ENCODE measurements at regions not wholly inside any gene's neighbourhood (a gene's known extent, or its start where the extent isn't known, plus 50 kb on each side); places are given as distances from the start of the nearest gene placed in this dataset.

- no peak overlapping the region for H3K4me3 ChIP-seq
- WGBS, 2 donors: 58 to 79% methylated on average over 2 of the region's 2 CpGs
- intact Hi-C loops (cut with DNase I): no loop called here
Measured at GRCh38 chr1:229153955-229154548, 116.9 kb upstream of the RAB4A start.

DNA sequence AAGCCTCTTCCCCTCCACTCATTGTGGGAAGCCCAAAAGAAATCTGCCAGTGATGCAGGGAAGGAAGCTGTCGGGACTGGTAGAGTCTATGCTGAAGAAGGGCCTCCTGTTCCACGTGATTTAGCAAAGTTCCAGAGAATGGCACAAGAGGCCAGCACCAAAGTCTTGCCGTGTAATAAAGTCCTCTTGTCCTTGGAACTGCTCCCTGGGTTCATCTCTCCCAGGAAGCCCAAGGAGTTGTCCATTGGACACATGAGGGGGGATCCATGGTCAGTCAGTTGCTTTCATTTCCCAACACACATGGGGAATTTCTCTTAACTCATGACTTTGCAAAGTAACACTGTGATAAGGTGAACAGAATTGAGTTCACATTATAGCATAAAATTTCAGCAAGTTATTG lies 116.1 kb upstream of the RAB4A start:
- Histone ChIP-seq H3K4me1 (peaks cover 0 to 16% (median 0%) of the 10 kb centered on the region in 4 donors), H3K4me3 (no peak overlapping the region), H3K27ac (no peak overlapping the region), H3K9me3 (no peaks in the 10 kb centered on the region), H3K27me3 (no peaks in the 10 kb centered on the region), H3K36me3 (no peaks in the 10 kb centered on the region)
- TF ChIP-seq EP300 (IDR thresholded peaks at IDR 0.05) (no peak), POLR2AphosphoS5 (IDR thresholded peaks at IDR 0.05) (no peak), POLR2A (IDR thresholded peaks at IDR 0.05) (no peak)
- TF ChIP-seq, protein P1, sequence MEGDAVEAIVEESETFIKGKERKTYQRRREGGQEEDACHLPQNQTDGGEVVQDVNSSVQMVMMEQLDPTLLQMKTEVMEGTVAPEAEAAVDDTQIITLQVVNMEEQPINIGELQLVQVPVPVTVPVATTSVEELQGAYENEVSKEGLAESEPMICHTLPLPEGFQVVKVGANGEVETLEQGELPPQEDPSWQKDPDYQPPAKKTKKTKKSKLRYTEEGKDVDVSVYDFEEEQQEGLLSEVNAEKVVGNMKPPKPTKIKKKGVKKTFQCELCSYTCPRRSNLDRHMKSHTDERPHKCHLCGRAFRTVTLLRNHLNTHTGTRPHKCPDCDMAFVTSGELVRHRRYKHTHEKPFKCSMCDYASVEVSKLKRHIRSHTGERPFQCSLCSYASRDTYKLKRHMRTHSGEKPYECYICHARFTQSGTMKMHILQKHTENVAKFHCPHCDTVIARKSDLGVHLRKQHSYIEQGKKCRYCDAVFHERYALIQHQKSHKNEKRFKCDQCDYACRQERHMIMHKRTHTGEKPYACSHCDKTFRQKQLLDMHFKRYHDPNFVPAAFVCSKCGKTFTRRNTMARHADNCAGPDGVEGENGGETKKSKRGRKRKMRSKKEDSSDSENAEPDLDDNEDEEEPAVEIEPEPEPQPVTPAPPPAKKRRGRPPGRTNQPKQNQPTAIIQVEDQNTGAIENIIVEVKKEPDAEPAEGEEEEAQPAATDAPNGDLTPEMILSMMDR (IDR thresholded peaks at IDR 0.05): no peak
- no peak for DNase-seq
- 91 to 94% methylated on average over 3 of the region's 3 CpGs for WGBS, 2 donors
- intact Hi-C loops (cut with DNase I): loop anchor here (5.0 kb wide), 2 partner anchors 72 to 493 kb away; no protein-coding TSS in a partner anchor

More at GRCh38 chr1:229153955-229154548, 116.9 kb upstream of the RAB4A start:
- Histone ChIP-seq H3K4me1 (peaks cover 0 to 16% (median 0%) of the 10 kb centered on the region in 4 donors), H3K9me3 (no peaks in the 10 kb centered on the region), H3K27ac (no peak overlapping the region), H3K36me3 (no peaks in the 10 kb centered on the region), H3K27me3 (no peaks in the 10 kb centered on the region)
- TF ChIP-seq POLR2AphosphoS5 (IDR thresholded peaks at IDR 0.05) (no peak), EP300 (IDR thresholded peaks at IDR 0.05) (no peak), POLR2A (IDR thresholded peaks at IDR 0.05) (no peak)
- TF ChIP-seq, protein P1 (IDR thresholded peaks at IDR 0.05): no peak
- DNase-seq: no peak

- intact Hi-C loops (cut with DNase I): loop anchor here (5.0 kb wide), 2 partner anchors 72 to 493 kb away; no protein-coding TSS in a partner anchor
- H3K27me3 ChIP-seq: no peaks in the 10 kb centered on the region
- TF ChIP-seq EP300 (IDR thresholded peaks at IDR 0.05) (no peak), POLR2AphosphoS5 (IDR thresholded peaks at IDR 0.05) (no peak), POLR2A (IDR thresholded peaks at IDR 0.05) (no peak)
- TF ChIP-seq, protein P1 (IDR thresholded peaks at IDR 0.05): no peak
- H3K9me3 ChIP-seq: no peaks in the 10 kb centered on the region
- H3K27ac ChIP-seq: no peak overlapping the region
- DNase-seq: no peak
- H3K36me3 ChIP-seq: no peaks in the 10 kb centered on the region
- 50 to 83% methylated on average over 9 of the region's 9 CpGs for WGBS, 2 donors
- no peak overlapping the region for H3K4me3 ChIP-seq
- H3K4me1 ChIP-seq: peaks cover 0 to 21% (median 0%) of the 10 kb centered on the region in 4 donors
Measured at GRCh38 chr1:229155472-229155871, 115.4 kb upstream of the RAB4A start.

DNA sequence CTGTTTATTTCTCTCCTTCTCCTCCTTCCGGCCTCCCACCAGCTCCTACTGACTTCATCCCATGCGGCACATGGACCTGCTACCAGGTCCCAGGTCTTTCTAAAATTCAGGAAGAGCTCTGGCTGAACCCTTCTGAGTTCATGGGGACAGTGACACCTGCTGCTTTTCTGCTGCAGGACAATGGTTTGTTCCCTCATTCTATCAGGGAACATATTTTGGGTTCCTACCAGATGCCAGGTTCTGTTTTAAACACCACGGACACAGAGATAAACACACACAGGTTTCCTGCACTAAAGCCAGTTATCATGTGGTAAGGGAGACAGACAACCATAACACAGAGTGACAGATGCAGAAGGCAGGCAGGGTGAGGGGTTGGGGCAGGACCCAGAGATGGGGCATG lies 114.0 kb upstream of the RAB4A start:
- no peaks in the 10 kb centered on the region for H3K9me3 ChIP-seq
- intact Hi-C loops (cut with DNase I): loop anchor here (1.0 to 5.0 kb wide), 3 partner anchors 70 to 495 kb away; partner anchors contain the start of gene RHOU
- 79 to 86% methylated on average over 3 of the region's 3 CpGs for WGBS, 2 donors
- TF ChIP-seq EP300 (IDR thresholded peaks at IDR 0.05) (no peak), POLR2AphosphoS5 (IDR thresholded peaks at IDR 0.05) (no peak), POLR2A (IDR thresholded peaks at IDR 0.05) (no peak)
- TF ChIP-seq, protein P1 (IDR thresholded peaks at IDR 0.05): peak; percentile 42 to 62 (median 48)
- peak; percentile 75 for DNase-seq
- no peaks in the 10 kb centered on the region for H3K27me3 ChIP-seq
- H3K4me3 ChIP-seq: no peak overlapping the region
- H3K36me3 ChIP-seq: no peaks in the 10 kb centered on the region
- peak overlapping the region in 1 of 4 donors; percentile 33 for H3K27ac ChIP-seq
- peaks cover 0 to 24% (median 0%) of the 10 kb centered on the region in 4 donors for H3K4me1 ChIP-seq

All from sigmoid colon (tissue), 6 donors.